Loucy (cell line): ENCODE measurements at regions not wholly inside any gene's neighbourhood (a gene's known extent, or its start where the extent isn't known, plus 50 kb on each side); places are given as distances from the start of the nearest gene placed in this dataset.

Experiments
- EZH2phosphoT487 ChIP-seq: fragments of 200-600 bp; IDR thresholded peaks from 2 replicates; pipeline ENCODE4 v1.6.1; 2018; ENCODE audit warnings: antibody characterized with exemption, mild to moderate bottlenecking, moderate library complexity, borderline replicate concordance
- TF ChIP-seq, protein P1 (sequence below): fragments of 200-600 bp; sonication (generic); conservative IDR thresholded peaks from 2 replicates; pipeline ENCODE4 v1.5.1; 2014; ENCODE audit warnings: mild to moderate bottlenecking, antibody characterized with exemption, low read length

DNA sequence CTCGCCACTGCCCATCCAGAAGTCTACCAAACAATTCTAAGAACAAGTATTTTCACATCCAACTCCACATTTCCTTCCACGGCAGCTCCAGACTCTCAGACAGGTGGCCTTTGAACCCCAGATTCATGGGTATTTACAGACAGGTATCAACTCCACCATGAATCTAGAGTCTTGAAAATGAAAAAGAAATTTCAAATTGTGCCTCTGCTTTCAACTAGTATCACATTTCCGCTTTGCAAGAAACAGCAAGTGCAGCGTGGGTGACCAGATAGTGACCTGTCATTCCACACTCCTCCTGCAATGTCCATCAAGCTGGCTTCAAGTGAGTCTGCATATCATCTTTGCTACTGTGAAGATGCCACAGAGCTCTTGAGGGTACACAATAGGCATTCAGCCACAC lies 232.4 kb upstream of the RPL38 start:
- TF ChIP-seq, protein P1, sequence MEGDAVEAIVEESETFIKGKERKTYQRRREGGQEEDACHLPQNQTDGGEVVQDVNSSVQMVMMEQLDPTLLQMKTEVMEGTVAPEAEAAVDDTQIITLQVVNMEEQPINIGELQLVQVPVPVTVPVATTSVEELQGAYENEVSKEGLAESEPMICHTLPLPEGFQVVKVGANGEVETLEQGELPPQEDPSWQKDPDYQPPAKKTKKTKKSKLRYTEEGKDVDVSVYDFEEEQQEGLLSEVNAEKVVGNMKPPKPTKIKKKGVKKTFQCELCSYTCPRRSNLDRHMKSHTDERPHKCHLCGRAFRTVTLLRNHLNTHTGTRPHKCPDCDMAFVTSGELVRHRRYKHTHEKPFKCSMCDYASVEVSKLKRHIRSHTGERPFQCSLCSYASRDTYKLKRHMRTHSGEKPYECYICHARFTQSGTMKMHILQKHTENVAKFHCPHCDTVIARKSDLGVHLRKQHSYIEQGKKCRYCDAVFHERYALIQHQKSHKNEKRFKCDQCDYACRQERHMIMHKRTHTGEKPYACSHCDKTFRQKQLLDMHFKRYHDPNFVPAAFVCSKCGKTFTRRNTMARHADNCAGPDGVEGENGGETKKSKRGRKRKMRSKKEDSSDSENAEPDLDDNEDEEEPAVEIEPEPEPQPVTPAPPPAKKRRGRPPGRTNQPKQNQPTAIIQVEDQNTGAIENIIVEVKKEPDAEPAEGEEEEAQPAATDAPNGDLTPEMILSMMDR: no peak
- no peak for TF ChIP-seq EZH2phosphoT487
